Endodermal cell (in vitro differentiated cells): ENCODE measurements at regions not wholly inside any gene's neighbourhood (a gene's known extent, or its start where the extent isn't known, plus 50 kb on each side); places are given as distances from the start of the nearest gene placed in this dataset.

Source experiments
- DNase-seq: peaks from one replicate; pipeline ENCODE4 v3.0.0-alpha.2; 2017
- H3K27ac ChIP-seq: 2 replicates; pipeline ENCODE4 v1.5.1; 2013; ENCODE audit warnings: mild to moderate bottlenecking, low read depth, low read length, moderate library complexity
- H3K27me3 ChIP-seq: 2 replicates; pipeline ENCODE4 v1.6.1; 2013; ENCODE audit warnings: mild to moderate bottlenecking, low read length, moderate library complexity; ENCODE audit not compliant: insufficient read depth, control insufficient read depth, poor library complexity, severe bottlenecking
- H3K36me3 ChIP-seq: 2 replicates; pipeline ENCODE4 v1.7.0; 2013; ENCODE audit warnings: mild to moderate bottlenecking, low read length, moderate library complexity; ENCODE audit not compliant: control insufficient read depth, insufficient read depth
- H3K4me1 ChIP-seq: one replicate; pipeline ENCODE4 v1.7.0; 2013; ENCODE audit warnings: low read length; ENCODE audit not compliant: control insufficient read depth, insufficient read depth
- H3K4me3 ChIP-seq: 2 replicates; pipeline ENCODE4 v1.5.1; 2013; ENCODE audit warnings: mild to moderate bottlenecking, low read length, moderate library complexity
- H3K9ac ChIP-seq: 2 replicates; pipeline ENCODE4 v1.6.1; 2013; ENCODE audit warnings: mild to moderate bottlenecking, low read length, moderate library complexity; ENCODE audit not compliant: poor library complexity, severe bottlenecking; ENCODE audit errors: extremely low read depth
- H3K9me3 ChIP-seq: 2 replicates; pipeline ENCODE4 v1.6.1; 2013; ENCODE audit warnings: mild to moderate bottlenecking, low read length, moderate library complexity; ENCODE audit not compliant: control insufficient read depth
- H3K27ac Mint-ChIP-seq: 2 replicates; pipeline ENCODE4 v1.8.0; 2020; ENCODE audit warnings: mixed read lengths
- H3K27me3 Mint-ChIP-seq: 2 replicates; pipeline ENCODE4 v1.8.0; 2021; ENCODE audit warnings: mild to moderate bottlenecking, mixed read lengths; ENCODE audit not compliant: insufficient read depth
- H3K36me3 Mint-ChIP-seq: 2 replicates; pipeline ENCODE4 v1.8.0; 2020; ENCODE audit warnings: low read depth, mixed read lengths
- H3K4me1 Mint-ChIP-seq: 2 replicates; pipeline ENCODE4 v1.8.0; 2020; ENCODE audit warnings: mixed read lengths
- H3K4me3 Mint-ChIP-seq: 2 replicates; pipeline ENCODE4 v1.8.0; 2020; ENCODE audit warnings: mild to moderate bottlenecking, moderate library complexity, mixed read lengths
- H3K9me3 Mint-ChIP-seq: 2 replicates; pipeline ENCODE4 v1.8.0; 2020; ENCODE audit warnings: mild to moderate bottlenecking, mixed read lengths
- CTCF ChIP-seq: fragments of 200-600 bp; sonication (generic); conservative IDR thresholded peaks from 2 replicates; pipeline ENCODE4 v1.5.0; 2021; ENCODE audit warnings: antibody characterized with exemption, mild to moderate bottlenecking
- WGBS, 2 experiments: methylation state at CpG; one replicate each; pipeline versions ENCODE4 v1.1.5 to v1.1.7; 2013; ENCODE audit warnings: missing lambda C conversion rate in 2 of 2, mixed read lengths in 1 of 2; ENCODE audit not compliant: insufficient coverage in 1 of 2, insufficient read length in 1 of 2; 5-methylcytosine and 5-hydroxymethylcytosine counted together

- DNase-seq = no peak
- Mint-ChIP-seq H3K4me1 (no peaks in the 10 kb centered on the region), H3K9me3 (no peaks in the 10 kb centered on the region), H3K27me3 (no peaks in the 10 kb centered on the region), H3K36me3 (no peaks in the 10 kb centered on the region), H3K27ac (no peak overlapping the region), H3K4me3 (no peak overlapping the region)
- H3K27me3 ChIP-seq = no peaks in the 10 kb centered on the region
- no peaks in the 10 kb centered on the region for H3K4me1 ChIP-seq
- H3K27ac ChIP-seq = no peak overlapping the region
- WGBS, 2 experiments = 89 to 93% methylated on average over 2 to 3 of the region's 3 CpGs
- H3K36me3 ChIP-seq = no peaks in the 10 kb centered on the region
- no peaks in the 10 kb centered on the region for H3K9me3 ChIP-seq
- H3K9ac ChIP-seq = no peak overlapping the region
- no peak for TF ChIP-seq CTCF
- H3K4me3 ChIP-seq = no peak overlapping the region
Measured at GRCh38 chr2:167368371-167368770, 480.1 kb downstream of the XIRP2 start.

- Mint-ChIP-seq H3K4me3 (no peak overlapping the region), H3K27me3 (no peaks in the 10 kb centered on the region), H3K4me1 (no peaks in the 10 kb centered on the region), H3K36me3 (no peaks in the 10 kb centered on the region), H3K27ac (no peak overlapping the region), H3K9me3 (no peaks in the 10 kb centered on the region)
- Histone ChIP-seq H3K4me1 (no peaks in the 10 kb centered on the region), H3K9ac (no peak overlapping the region), H3K36me3 (no peaks in the 10 kb centered on the region), H3K27ac (no peak overlapping the region), H3K9me3 (no peaks in the 10 kb centered on the region), H3K27me3 (no peaks in the 10 kb centered on the region), H3K4me3 (no peak overlapping the region)
- no peak for TF ChIP-seq CTCF
- 83% methylated on average over 1 of the region's 1 CpG; no CpG with 5 or more reads in 1 of the 2 experiments for WGBS, 2 experiments
- DNase-seq = no peak
Measured at GRCh38 chr2:167365216-167365615, 476.9 kb downstream of the XIRP2 start.

GRCh38 chr2:167361426-167361825 lies 473.1 kb downstream of the XIRP2 start:
- Histone ChIP-seq H3K4me1 (no peaks in the 10 kb centered on the region), H3K27me3 (no peaks in the 10 kb centered on the region)

More at GRCh38 chr2:167361426-167361825, 473.1 kb downstream of the XIRP2 start:
- Mint-ChIP-seq H3K4me1 (no peaks in the 10 kb centered on the region), H3K9me3 (no peaks in the 10 kb centered on the region), H3K36me3 (no peaks in the 10 kb centered on the region), H3K27me3 (no peaks in the 10 kb centered on the region), H3K4me3 (no peak overlapping the region), H3K27ac (no peak overlapping the region)
- H3K9me3 ChIP-seq = no peaks in the 10 kb centered on the region
- 49 to 50% methylated on average over 2 of the region's 2 CpGs for whole genome bisulfite sequencing, 2 experiments
- DNase-seq = no peak
- no peak for TF ChIP-seq CTCF
- no peak overlapping the region for H3K27ac ChIP-seq
- no peak overlapping the region for H3K9ac ChIP-seq
- no peak overlapping the region for H3K4me3 ChIP-seq
- H3K36me3 ChIP-seq = no peaks in the 10 kb centered on the region
